Suprapubic skin (tissue), 4 donors: ENCODE measurements at regions not wholly inside any gene's neighbourhood (a gene's known extent, or its start where the extent isn't known, plus 50 kb on each side); places are given as distances from the start of the nearest gene placed in this dataset.

Experiments used
- DNase-seq, 2 donors: peaks; one replicate each; pipeline ENCODE4 v3.0.0-alpha.2; 2019; ENCODE audit warnings: low spot score in 2 of 2
- H3K27ac ChIP-seq: fragments of 200-600 bp; sonication (generic); one replicate; pipeline ENCODE4 v1.5.1; 2019
- H3K27me3 ChIP-seq: fragments of 200-600 bp; sonication (generic); one replicate; pipeline ENCODE4 v1.5.1; 2019
- H3K36me3 ChIP-seq: fragments of 200-600 bp; sonication (generic); one replicate; pipeline ENCODE4 v1.5.1; 2019
- H3K4me1 ChIP-seq: fragments of 200-600 bp; sonication (generic); one replicate; pipeline ENCODE4 v1.5.1; 2019
- H3K4me3 ChIP-seq: fragments of 200-600 bp; sonication (generic); one replicate; pipeline ENCODE4 v1.5.1; 2019; ENCODE audit warnings: mild to moderate bottlenecking
- H3K9me3 ChIP-seq: fragments of 200-600 bp; sonication (generic); one replicate; pipeline ENCODE4 v1.5.1; 2019
- EP300 ChIP-seq: sonication (generic); formaldehyde crosslinking; IDR thresholded peaks from one replicate; pipeline ENCODE4 v1.6.1; 2017; ENCODE audit warnings: antibody characterized with exemption
- POLR2A ChIP-seq, 2 donors: fragments of 450-650 bp; IDR thresholded peaks; one replicate each; pipeline ENCODE4 v1.6.1; 2017; ENCODE audit warnings: antibody characterized with exemption in 2 of 2, mild to moderate bottlenecking in 2 of 2, moderate library complexity in 2 of 2
- POLR2AphosphoS5 ChIP-seq, 3 donors: sonication (generic); formaldehyde crosslinking; IDR thresholded peaks; one replicate each; pipeline ENCODE4 v1.6.1; 2017; ENCODE audit warnings: antibody characterized with exemption in 3 of 3
- WGBS: methylation state at CpG from one replicate; pipeline ENCODE4 v1.1.5; 2018; 5-methylcytosine and 5-hydroxymethylcytosine counted together
- TF ChIP-seq, protein P1 (sequence below), 2 donors: fragments of 200-600 bp in 1 of 2; fragments of 450-650 bp in 1 of 2; sonication (generic) in 1 of 2; IDR thresholded peaks; one replicate each; pipeline ENCODE4 v1.5.1; 2016 to 2019; ENCODE audit warnings: antibody characterized with exemption in 2 of 2, mild to moderate bottlenecking in 1 of 2, moderate library complexity in 1 of 2

DNA sequence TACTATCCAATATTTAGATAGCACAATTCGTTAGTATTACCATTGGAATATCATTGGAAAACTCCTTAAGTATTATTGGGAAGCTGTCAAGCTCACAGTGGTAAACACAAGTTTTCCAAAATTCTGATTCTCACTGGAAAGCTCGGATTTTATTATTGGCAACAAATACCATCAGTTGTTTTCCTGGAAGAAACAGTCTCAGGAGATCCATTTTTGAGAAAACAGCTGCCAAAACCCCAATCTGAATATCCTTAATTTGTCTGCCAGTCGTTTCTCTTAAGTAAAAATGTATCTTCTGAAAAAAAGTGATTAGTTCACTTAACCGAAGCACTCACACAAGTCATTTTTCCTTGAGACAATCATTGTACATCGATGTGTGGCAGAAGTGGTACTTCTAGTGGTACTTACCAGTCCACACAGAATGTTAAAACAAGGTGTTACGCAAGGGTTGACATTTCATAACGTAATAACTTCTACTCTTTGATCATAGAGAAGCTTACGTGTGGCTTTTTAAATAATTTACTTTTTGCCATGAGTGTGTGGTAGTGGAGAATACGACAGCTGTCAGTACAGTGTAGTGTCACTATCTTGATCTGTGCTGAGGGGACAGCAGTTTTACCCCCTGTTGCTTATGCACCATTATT, 74.9 kb downstream of the FAM43A start:
- no peak overlapping the region for H3K27ac ChIP-seq
- H3K9me3 ChIP-seq, result no peaks in the 10 kb centered on the region
- DNase-seq, result no peak
- TF ChIP-seq, protein P1, sequence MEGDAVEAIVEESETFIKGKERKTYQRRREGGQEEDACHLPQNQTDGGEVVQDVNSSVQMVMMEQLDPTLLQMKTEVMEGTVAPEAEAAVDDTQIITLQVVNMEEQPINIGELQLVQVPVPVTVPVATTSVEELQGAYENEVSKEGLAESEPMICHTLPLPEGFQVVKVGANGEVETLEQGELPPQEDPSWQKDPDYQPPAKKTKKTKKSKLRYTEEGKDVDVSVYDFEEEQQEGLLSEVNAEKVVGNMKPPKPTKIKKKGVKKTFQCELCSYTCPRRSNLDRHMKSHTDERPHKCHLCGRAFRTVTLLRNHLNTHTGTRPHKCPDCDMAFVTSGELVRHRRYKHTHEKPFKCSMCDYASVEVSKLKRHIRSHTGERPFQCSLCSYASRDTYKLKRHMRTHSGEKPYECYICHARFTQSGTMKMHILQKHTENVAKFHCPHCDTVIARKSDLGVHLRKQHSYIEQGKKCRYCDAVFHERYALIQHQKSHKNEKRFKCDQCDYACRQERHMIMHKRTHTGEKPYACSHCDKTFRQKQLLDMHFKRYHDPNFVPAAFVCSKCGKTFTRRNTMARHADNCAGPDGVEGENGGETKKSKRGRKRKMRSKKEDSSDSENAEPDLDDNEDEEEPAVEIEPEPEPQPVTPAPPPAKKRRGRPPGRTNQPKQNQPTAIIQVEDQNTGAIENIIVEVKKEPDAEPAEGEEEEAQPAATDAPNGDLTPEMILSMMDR (IDR thresholded peaks at IDR 0.05), result no peak
- no peak for TF ChIP-seq POLR2A (IDR thresholded peaks at IDR 0.05)
- TF ChIP-seq EP300, result no peak
- no peak for TF ChIP-seq POLR2AphosphoS5 (IDR thresholded peaks at IDR 0.05)
- WGBS, result 61% methylated on average over 9 of the region's 9 CpGs
- H3K27me3 ChIP-seq, result no peaks in the 10 kb centered on the region
- no peak overlapping the region for H3K4me3 ChIP-seq
- H3K36me3 ChIP-seq, result no peaks in the 10 kb centered on the region
- peaks cover 27% of the 10 kb centered on the region for H3K4me1 ChIP-seq

DNA sequence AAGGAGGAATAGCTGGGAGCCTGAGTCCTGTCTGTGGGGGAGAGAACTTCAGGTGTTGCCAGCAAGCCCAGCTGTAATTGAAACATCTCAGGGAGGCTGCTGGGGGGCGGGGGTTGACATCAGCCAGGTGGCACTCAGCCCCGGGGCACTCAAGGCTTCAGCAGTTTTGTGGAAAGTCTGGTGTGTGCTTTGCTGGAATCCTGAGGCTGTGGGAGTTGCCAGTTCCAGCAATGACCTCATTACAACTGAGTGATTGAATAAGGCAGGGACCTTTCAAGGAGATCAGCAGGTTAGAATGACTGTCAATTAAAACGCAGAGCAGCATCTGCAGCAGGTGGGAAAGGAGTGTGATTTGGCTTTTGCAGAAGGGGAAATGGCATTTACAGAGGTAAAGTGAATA, 75.7 kb downstream of the FAM43A start:
- H3K27ac ChIP-seq, result no peak overlapping the region
- no peaks in the 10 kb centered on the region for H3K9me3 ChIP-seq
- H3K4me1 ChIP-seq, result peaks cover 27% of the 10 kb centered on the region
- no peak for DNase-seq
- H3K4me3 ChIP-seq, result no peak overlapping the region
- TF ChIP-seq, protein P1 (IDR thresholded peaks at IDR 0.05), result no peak
- TF ChIP-seq POLR2AphosphoS5 (IDR thresholded peaks at IDR 0.05) (no peak), POLR2A (IDR thresholded peaks at IDR 0.05) (no peak), EP300 (no peak)
- no peaks in the 10 kb centered on the region for H3K36me3 ChIP-seq
- 24% methylated on average over 3 of the region's 3 CpGs for WGBS
- no peaks in the 10 kb centered on the region for H3K27me3 ChIP-seq

DNA sequence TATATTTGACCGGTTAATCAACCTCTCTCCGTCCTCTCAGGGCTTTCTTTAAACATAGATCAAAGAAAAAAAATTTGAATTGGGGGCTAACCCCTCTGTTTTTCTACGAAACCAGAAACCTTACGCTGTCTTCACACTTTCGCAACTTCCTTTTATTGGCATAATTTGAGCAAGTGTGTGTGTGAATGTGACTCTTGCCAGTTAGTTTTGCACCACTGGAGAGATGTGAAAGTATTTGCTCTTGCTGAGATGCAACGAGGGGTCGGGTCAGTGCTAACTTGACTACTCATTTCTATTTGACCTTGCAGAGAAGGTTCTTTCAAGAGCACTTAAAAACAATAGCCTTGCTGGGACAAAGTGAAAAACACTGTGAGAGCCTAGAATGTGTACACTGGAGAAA, 81.2 kb downstream of the FAM43A start:
- Histone ChIP-seq H3K27me3 (no peaks in the 10 kb centered on the region), H3K36me3 (no peaks in the 10 kb centered on the region), H3K27ac (no peak overlapping the region), H3K9me3 (no peaks in the 10 kb centered on the region), H3K4me1 (peaks cover 19% of the 10 kb centered on the region), H3K4me3 (no peak overlapping the region)
- 78% methylated on average over 7 of the region's 7 CpGs for WGBS
- TF ChIP-seq POLR2AphosphoS5 (IDR thresholded peaks at IDR 0.05) (no peak), EP300 (no peak), POLR2A (IDR thresholded peaks at IDR 0.05) (no peak)
- TF ChIP-seq, protein P1 (IDR thresholded peaks at IDR 0.05), result no peak
- DNase-seq, result no peak

DNA sequence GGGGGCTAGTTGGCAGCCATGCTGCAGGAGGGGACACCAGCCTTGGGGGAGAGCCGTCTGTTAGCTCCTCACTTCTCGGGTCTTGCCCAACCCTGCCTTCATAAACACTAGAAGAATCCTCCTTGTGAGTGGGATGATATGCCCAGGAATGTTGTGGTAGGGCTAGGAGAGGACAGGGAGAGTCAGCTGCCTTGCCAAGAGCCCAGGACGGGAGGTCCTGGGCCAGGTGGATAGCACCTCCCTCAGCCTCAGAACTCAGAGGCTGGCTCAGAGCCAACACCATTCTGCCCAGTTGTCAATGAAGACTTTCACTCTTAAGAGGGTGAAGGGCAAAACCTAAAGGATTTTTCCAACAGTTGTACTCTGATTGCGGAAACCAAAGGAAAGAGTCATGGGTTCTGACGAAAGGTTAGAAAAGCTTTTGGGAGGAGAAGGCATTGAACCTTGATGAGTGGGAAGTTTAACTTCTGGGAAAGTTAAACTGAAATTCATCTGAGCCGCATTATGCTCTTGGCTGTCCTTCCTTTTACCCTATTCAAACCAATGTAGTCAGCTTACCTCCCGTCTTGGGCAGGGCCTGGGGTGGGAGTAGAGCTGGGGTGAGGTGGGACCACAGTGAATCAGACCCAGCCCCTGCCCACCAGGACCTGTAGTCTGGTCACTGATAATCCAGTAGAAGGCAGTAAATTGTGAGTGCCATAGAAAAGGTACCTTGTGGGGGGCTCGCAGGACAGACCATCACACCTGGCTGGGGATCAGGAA, 81.9 kb downstream of the FAM43A start:
- H3K27me3 ChIP-seq, result no peaks in the 10 kb centered on the region
- WGBS, result 78% methylated on average over 8 of the region's 8 CpGs
- TF ChIP-seq, protein P1 (IDR thresholded peaks at IDR 0.05), result no peak
- TF ChIP-seq POLR2A (IDR thresholded peaks at IDR 0.05) (no peak), POLR2AphosphoS5 (IDR thresholded peaks at IDR 0.05) (no peak)
- no peak for DNase-seq
- H3K4me1 ChIP-seq, result peaks cover 24% of the 10 kb centered on the region
- H3K36me3 ChIP-seq, result no peaks in the 10 kb centered on the region
- H3K4me3 ChIP-seq, result no peak overlapping the region
- H3K27ac ChIP-seq, result no peak overlapping the region
- no peaks in the 10 kb centered on the region for H3K9me3 ChIP-seq

DNA sequence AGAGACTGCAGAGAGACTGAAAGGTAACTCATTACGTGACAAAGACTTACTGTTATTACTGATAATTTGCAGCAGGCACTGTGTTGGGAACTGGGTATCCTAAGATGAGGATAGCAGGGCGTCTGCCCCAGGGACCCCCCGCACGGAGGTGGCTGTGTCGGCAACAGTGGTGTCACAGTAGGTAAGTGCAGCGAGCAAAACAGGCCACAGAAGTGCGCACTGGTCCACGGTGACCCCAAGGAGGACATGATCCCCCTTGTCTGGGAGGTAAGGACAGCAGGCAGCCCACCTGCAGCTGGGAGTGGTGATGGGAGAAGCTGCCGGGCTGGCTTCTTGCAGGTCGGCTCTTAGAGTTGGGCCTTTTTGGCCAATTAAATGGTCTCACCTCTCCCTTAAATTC, 82.9 kb downstream of the FAM43A start:
- H3K9me3 ChIP-seq, result no peaks in the 10 kb centered on the region
- 85% methylated on average over 10 of the region's 10 CpGs for WGBS

More for the DNA sequence above, 82.9 kb downstream of the FAM43A start:
- peak in 1 of 2 donors; percentile 75 for DNase-seq
- Histone ChIP-seq H3K27ac (no peak overlapping the region), H3K36me3 (no peaks in the 10 kb centered on the region), H3K27me3 (no peaks in the 10 kb centered on the region), H3K4me1 (peaks cover 33% of the 10 kb centered on the region), H3K4me3 (no peak overlapping the region)
- TF ChIP-seq EP300 (no peak), POLR2AphosphoS5 (IDR thresholded peaks at IDR 0.05) (no peak), POLR2A (IDR thresholded peaks at IDR 0.05) (no peak)
- TF ChIP-seq, protein P1 (IDR thresholded peaks at IDR 0.05), result no peak
